ENCODE measurements at regions not wholly inside any gene's neighbourhood (a gene's known extent, or its start where the extent isn't known, plus 50 kb on each side); places are given as distances from the start of the nearest gene placed in this dataset.

DNA sequence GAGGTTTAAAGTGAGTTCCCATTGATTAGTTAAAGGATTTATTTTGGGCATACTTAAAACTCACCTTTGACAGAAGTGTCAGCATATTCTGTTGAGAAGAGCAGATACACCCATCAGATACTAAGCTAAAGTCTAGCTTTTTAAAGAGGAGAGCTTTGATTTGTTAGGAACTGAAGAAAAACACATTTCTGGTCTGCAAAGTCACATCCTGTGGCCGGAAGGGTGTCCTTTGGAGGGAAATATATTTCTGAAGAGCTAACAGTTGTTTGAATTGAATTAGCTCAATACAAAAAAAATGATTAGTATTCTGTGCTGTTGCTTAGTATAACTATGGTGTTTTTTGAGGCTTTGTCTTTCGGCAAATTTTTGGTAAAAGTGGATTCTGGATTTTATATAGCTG, 302.7 kb downstream of the RFPL4B start:
- TF ChIP-seq EZH2 (IDR thresholded peaks at IDR 0.05): no peak
- no peak for TF ChIP-seq FOXP2 (optimal IDR thresholded peaks at IDR 0.05; ENCODE audit: control extremely low read depth, extremely low read length, insufficient read depth)
- TF ChIP-seq POLR2AphosphoS5 (IDR thresholded peaks at IDR 0.05; ENCODE audit: borderline replicate concordance, low read depth, low read length): no peak

Measured in SK-N-MC (cell line).